Neural progenitor cell (in vitro differentiated cells): ENCODE measurements at regions not wholly inside any gene's neighbourhood (a gene's known extent, or its start where the extent isn't known, plus 50 kb on each side); places are given as distances from the start of the nearest gene placed in this dataset.
A peak's percentile ranks its signal among the peaks of the same experiment; 100 is the strongest.

Experiments used
- DNase-seq: peaks from one replicate; pipeline ENCODE4 v3.0.0-alpha.2; 2016; ENCODE audit warnings: low spot score
- H2AFZ ChIP-seq: fragments of 200-600 bp; sonication (generic); replicated peaks from 2 replicates; pipeline ENCODE4 v1.6.1; 2016; ENCODE audit warnings: antibody characterized with exemption
- H3F3A ChIP-seq: fragments of 200-600 bp; sonication (generic); 2 replicates; pipeline ENCODE4 v1.6.1; 2016; ENCODE audit warnings: antibody characterized with exemption, low read depth
- H3K27ac ChIP-seq: fragments of 200-600 bp; sonication (generic); 2 replicates; pipeline ENCODE4 v1.5.1; 2016; ENCODE audit warnings: mild to moderate bottlenecking
- H3K27me3 ChIP-seq: fragments of 200-600 bp; sonication (generic); 2 replicates; pipeline ENCODE4 v1.6.1; 2016; ENCODE audit warnings: mild to moderate bottlenecking, moderate library complexity
- H3K36me3 ChIP-seq: fragments of 200-600 bp; sonication (generic); 2 replicates; pipeline ENCODE4 v1.5.1; 2016
- H3K4me1 ChIP-seq: fragments of 200-600 bp; sonication (generic); 2 replicates; pipeline ENCODE4 v1.6.1; 2016; ENCODE audit warnings: mixed run types
- H3K4me2 ChIP-seq: fragments of 200-600 bp; sonication (generic); 2 replicates; pipeline ENCODE4 v1.6.1; 2016
- H3K4me3 ChIP-seq: fragments of 200-600 bp; sonication (generic); 2 replicates; pipeline ENCODE4 v1.5.1; 2016
- H3K79me2 ChIP-seq: fragments of 200-600 bp; sonication (generic); 2 replicates; pipeline ENCODE4 v1.6.1; 2016; ENCODE audit warnings: low read depth
- H3K9ac ChIP-seq: fragments of 200-600 bp; sonication (generic); 2 replicates; pipeline ENCODE4 v1.6.1; 2016
- H3K9me3 ChIP-seq: fragments of 200-600 bp; sonication (generic); 2 replicates; pipeline ENCODE4 v1.5.1; 2016; ENCODE audit warnings: low read depth
- H4K20me1 ChIP-seq: fragments of 200-600 bp; sonication (generic); 2 replicates; pipeline ENCODE4 v1.6.1; 2016; ENCODE audit warnings: low read depth
- H3K27ac Mint-ChIP-seq: 3 replicates; pipeline ENCODE4 v1.8.0; 2021; ENCODE audit warnings: mixed read lengths
- H3K27me3 Mint-ChIP-seq: 2 replicates; pipeline ENCODE4 v1.8.0; 2022; ENCODE audit warnings: low read depth, mild to moderate bottlenecking, inconsistent platforms, moderate library complexity, mixed read lengths; ENCODE audit not compliant: insufficient read depth
- H3K36me3 Mint-ChIP-seq: 3 replicates; pipeline ENCODE4 v1.8.0; 2021; ENCODE audit warnings: mixed read lengths
- H3K4me1 Mint-ChIP-seq: 3 replicates; pipeline ENCODE4 v1.8.0; 2021; ENCODE audit warnings: mixed read lengths
- H3K4me3 Mint-ChIP-seq: 3 replicates; pipeline ENCODE4 v1.8.0; 2021; ENCODE audit warnings: mild to moderate bottlenecking, moderate library complexity, mixed read lengths
- H3K9me3 Mint-ChIP-seq: 3 replicates; pipeline ENCODE4 v1.8.0; 2020; ENCODE audit warnings: mixed read lengths
- CTCF ChIP-seq: fragments of 200-600 bp; sonication (generic); IDR thresholded peaks from 2 replicates; pipeline ENCODE4 v1.5.1; 2017; ENCODE audit warnings: antibody characterized with exemption, mild to moderate bottlenecking
- EZH2 ChIP-seq: fragments of 200-600 bp; sonication (generic); IDR thresholded peaks from 2 replicates; pipeline ENCODE4 v1.6.1; 2017; ENCODE audit warnings: antibody characterized with exemption, mild to moderate bottlenecking, moderate library complexity
- EZH2phosphoT487 ChIP-seq: fragments of 200-600 bp; sonication (generic); IDR thresholded peaks from 2 replicates; pipeline ENCODE4 v1.6.1; 2017; ENCODE audit warnings: antibody characterized with exemption

DNA sequence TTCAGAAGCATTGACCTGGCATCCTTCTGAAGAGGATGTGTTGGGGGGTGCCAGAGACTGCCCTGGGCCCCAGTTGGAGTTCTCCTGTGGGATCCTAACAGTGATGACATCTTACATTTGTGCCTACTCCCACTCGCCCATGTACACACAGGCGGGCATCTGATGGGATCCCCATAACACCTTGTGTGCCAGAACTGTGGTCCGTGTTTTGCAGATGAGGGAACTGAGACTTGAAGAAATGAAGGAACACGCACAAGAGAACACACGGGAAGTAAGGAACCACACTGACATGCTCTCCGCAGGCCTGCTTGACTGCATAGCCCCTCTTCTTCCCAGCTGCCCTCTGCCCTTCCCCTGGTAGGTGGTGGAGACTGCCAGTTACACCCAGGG is 255.3 kb downstream of the MYCN start:
- Histone ChIP-seq H3K9ac (no peak overlapping the region), H3K9me3 (no peaks in the 10 kb centered on the region), H4K20me1 (no peaks in the 10 kb centered on the region), H3F3A (peaks cover 2% of the 10 kb centered on the region), H3K4me3 (no peak overlapping the region), H3K4me1 (no peaks in the 10 kb centered on the region), H3K27ac (no peak overlapping the region), H2AFZ (no peak overlapping the region), H3K27me3 (no peaks in the 10 kb centered on the region), H3K79me2 (no peaks in the 10 kb centered on the region), H3K36me3 (no peaks in the 10 kb centered on the region), H3K4me2 (no peak overlapping the region)
- TF ChIP-seq EZH2phosphoT487, result no peak
- no peak for TF ChIP-seq CTCF
- TF ChIP-seq EZH2, result no peak
- Mint-ChIP-seq H3K36me3 (peaks cover 2% of the 10 kb centered on the region), H3K27me3 (peaks cover 6% of the 10 kb centered on the region), H3K4me1 (peaks cover 36% of the 10 kb centered on the region), H3K4me3 (no peak overlapping the region), H3K9me3 (peaks cover 7% of the 10 kb centered on the region), H3K27ac (peak overlapping the region; percentile 12)
- no peak for DNase-seq

- H3K9me3 Mint-ChIP-seq, result peaks cover 7% of the 10 kb centered on the region
- no peak overlapping the region for H3K27ac ChIP-seq
- no peak for DNase-seq
- no peak overlapping the region for H3K4me2 ChIP-seq
- peak overlapping the region; percentile 50 for H3K27ac Mint-ChIP-seq
- H3K4me1 ChIP-seq, result no peaks in the 10 kb centered on the region
- H3K4me3 ChIP-seq, result no peak overlapping the region
- no peaks in the 10 kb centered on the region for H3K9me3 ChIP-seq
- no peaks in the 10 kb centered on the region for H3F3A ChIP-seq
- peaks cover 2% of the 10 kb centered on the region for H3K36me3 Mint-ChIP-seq
- H3K4me1 Mint-ChIP-seq, result peaks cover 35% of the 10 kb centered on the region
- H3K4me3 Mint-ChIP-seq, result no peak overlapping the region
- no peak overlapping the region for H3K9ac ChIP-seq
- no peaks in the 10 kb centered on the region for H3K36me3 ChIP-seq
- no peaks in the 10 kb centered on the region for H4K20me1 ChIP-seq
- no peaks in the 10 kb centered on the region for H3K27me3 ChIP-seq
- peaks cover 5% of the 10 kb centered on the region for H3K27me3 Mint-ChIP-seq
- no peaks in the 10 kb centered on the region for H3K79me2 ChIP-seq
- H2AFZ ChIP-seq, result no peak overlapping the region
- TF ChIP-seq CTCF (no peak), EZH2 (no peak), EZH2phosphoT487 (no peak)
These were observed 254.8 kb downstream of the MYCN start for GRCh38 chr2:16194931-16195680.

DNA sequence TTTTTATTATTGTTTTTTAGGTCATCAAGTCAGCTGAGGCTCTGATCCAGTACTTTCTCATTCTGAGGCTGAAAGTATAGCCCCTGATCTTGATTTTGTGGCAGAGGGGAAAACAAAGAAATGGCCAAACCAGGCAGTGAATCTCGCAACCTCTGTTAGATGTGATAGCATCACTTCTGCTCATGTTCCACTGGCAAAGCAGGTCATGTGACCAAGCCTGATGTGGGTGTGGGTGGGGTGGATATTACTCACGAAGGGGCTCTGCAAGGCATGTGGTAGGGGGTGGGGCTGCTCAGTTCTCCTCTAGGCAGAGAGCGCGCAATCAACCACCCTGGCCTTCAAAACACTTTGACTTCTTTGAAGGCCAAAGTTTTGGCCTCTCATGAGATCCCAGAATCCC is 254.2 kb downstream of the MYCN start:
- no peak for TF ChIP-seq CTCF
- TF ChIP-seq EZH2, result no peak
- no peak for TF ChIP-seq EZH2phosphoT487
- no peaks in the 10 kb centered on the region for H3K27me3 ChIP-seq
- no peaks in the 10 kb centered on the region for H3K9me3 ChIP-seq
- Mint-ChIP-seq H3K36me3 (peaks cover 2% of the 10 kb centered on the region), H3K4me3 (no peak overlapping the region), H3K4me1 (peaks cover 39% of the 10 kb centered on the region), H3K27ac (no peak overlapping the region), H3K9me3 (peaks cover 4% of the 10 kb centered on the region), H3K27me3 (peaks cover 10% of the 10 kb centered on the region)
- H3K9ac ChIP-seq, result no peak overlapping the region
- no peaks in the 10 kb centered on the region for H3K79me2 ChIP-seq
- H3K4me2 ChIP-seq, result no peak overlapping the region
- H4K20me1 ChIP-seq, result no peaks in the 10 kb centered on the region
- H3F3A ChIP-seq, result no peaks in the 10 kb centered on the region
- no peak overlapping the region for H3K27ac ChIP-seq
- no peak overlapping the region for H3K4me3 ChIP-seq
- H2AFZ ChIP-seq, result no peak overlapping the region
- H3K36me3 ChIP-seq, result no peaks in the 10 kb centered on the region
- no peak for DNase-seq
- no peaks in the 10 kb centered on the region for H3K4me1 ChIP-seq
